ENCODE measurements at regions not wholly inside any gene's neighbourhood (a gene's known extent, or its start where the extent isn't known, plus 50 kb on each side); places are given as distances from the start of the nearest gene placed in this dataset.

DNA sequence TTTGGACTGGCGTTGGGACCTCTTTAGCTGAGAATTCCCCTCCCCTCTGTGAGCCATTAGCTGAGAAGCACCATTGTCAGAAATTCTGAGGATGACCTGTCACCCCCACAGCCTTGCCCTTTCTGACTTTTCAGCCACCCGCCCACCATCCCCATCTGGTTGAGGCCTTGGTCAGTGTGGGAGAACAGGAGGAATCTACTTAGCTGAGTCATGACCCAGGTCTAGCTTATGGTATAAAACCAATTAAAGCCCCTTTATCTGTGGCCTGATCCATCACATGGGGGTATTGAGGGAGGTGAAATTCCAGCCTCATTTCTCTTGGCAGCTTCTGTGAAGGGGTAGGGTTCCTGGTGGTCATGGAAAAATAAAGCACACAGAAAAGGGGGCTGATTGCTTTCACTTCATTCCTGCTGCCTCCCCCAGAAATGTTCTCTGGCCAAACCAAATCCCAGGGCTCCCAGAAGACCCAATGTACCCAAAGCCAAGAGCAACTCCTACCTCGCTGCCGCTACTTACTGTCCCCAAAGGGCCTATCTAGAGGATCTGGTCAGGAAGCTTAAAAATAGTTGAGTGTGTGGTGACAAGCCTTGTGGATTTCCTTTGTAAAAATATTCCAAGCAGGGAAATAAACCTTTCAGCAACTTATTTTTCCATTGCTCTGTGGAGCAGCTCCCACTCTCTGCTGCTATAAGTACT is 174.8 kb upstream of the TNC start:
- TF ChIP-seq POLR2AphosphoS5 (IDR thresholded peaks at IDR 0.05; ENCODE audit: low read depth, low read length) (no peak), CTCF (IDR thresholded peaks at IDR 0.05) (no peak)
